ENCODE measurements at regions not wholly inside any gene's neighbourhood (a gene's known extent, or its start where the extent isn't known, plus 50 kb on each side); places are given as distances from the start of the nearest gene placed in this dataset.

DNA sequence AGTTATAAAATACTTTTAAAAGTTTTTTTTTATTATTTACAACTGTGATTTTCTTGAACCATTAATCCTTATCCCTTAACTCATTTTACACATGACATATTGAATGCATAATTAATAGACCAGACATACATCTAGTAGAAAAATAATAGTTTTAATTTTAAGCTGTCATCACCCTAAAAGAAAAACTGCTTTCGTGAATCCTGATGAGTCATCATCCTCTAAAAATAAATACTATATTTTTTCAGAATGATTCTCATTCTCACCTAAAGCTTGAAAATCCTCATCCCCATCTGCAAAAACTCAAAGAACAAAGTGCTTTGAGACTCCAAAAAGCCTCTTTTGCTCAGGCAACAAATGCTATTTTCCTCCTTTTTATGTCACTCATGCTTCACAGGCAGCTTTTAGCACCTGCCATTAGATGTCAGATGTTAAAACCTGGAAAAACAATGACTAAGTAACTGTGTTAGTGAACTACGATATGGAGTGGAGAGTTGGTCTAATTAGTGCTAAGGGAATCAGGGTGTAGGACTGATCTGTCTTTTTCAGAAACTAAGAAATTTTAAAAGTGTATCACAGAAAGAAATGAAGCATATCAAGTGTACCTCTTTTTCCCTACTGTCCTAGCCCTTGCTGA, 297.6 kb downstream of the TMX3 start:
- Histone ChIP-seq H3K4me1 (ENCODE audit: control insufficient read depth in 2 of 3, insufficient read depth in 2 of 3, low read depth in 1 of 3, low read length in 3 of 3) (no peaks in the 10 kb centered on the region), H3K27ac (ENCODE audit: low read depth in 2 of 2, low read length in 2 of 2) (no peak overlapping the region), H3K9me3 (ENCODE audit: control insufficient read depth in 2 of 3, insufficient read depth in 1 of 3, low read length in 3 of 3) (no peaks in the 10 kb centered on the region), H3K4me3 (ENCODE audit: low read length in 3 of 3) (no peak overlapping the region), H3K9ac (ENCODE audit: low read length in 3 of 3) (no peak overlapping the region), H3K27me3 (ENCODE audit: control insufficient read depth, insufficient read depth, low read length) (no peaks in the 10 kb centered on the region), H3K36me3 (ENCODE audit: control insufficient read depth in 2 of 3, insufficient read depth in 3 of 3, low read length in 3 of 3) (no peaks in the 10 kb centered on the region)
- DNase-seq (no peak), FAIRE-seq (no peak)
- TF ChIP-seq, protein P1, sequence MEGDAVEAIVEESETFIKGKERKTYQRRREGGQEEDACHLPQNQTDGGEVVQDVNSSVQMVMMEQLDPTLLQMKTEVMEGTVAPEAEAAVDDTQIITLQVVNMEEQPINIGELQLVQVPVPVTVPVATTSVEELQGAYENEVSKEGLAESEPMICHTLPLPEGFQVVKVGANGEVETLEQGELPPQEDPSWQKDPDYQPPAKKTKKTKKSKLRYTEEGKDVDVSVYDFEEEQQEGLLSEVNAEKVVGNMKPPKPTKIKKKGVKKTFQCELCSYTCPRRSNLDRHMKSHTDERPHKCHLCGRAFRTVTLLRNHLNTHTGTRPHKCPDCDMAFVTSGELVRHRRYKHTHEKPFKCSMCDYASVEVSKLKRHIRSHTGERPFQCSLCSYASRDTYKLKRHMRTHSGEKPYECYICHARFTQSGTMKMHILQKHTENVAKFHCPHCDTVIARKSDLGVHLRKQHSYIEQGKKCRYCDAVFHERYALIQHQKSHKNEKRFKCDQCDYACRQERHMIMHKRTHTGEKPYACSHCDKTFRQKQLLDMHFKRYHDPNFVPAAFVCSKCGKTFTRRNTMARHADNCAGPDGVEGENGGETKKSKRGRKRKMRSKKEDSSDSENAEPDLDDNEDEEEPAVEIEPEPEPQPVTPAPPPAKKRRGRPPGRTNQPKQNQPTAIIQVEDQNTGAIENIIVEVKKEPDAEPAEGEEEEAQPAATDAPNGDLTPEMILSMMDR (IDR thresholded peaks at IDR 0.05; ENCODE audit: borderline replicate concordance, extremely low read depth, insufficient read depth) = no peak
- intact Hi-C loops (cut with DNase I) = no loop called here

DNA sequence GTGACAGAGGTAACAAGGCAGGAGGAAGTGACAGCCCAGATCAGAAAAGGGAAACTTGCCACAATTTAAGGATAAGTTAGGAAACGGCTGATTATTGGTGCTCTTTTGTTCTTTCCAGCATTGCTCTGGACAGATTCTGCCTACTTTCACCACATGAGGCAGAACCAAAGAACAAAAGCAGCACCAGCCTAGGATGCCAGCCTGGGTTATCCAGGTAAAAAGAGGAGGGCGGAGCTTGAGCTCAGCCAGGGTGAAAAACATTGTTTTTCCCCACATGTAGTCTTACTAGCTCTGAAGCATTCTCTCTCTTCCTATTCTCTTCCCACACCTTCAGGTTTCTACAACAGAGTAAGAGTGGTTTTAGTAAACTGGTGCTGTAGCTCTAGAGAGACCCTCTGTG, 300.5 kb downstream of the TMX3 start:
- TF ChIP-seq, protein P1 (IDR thresholded peaks at IDR 0.05; ENCODE audit: borderline replicate concordance, extremely low read depth, insufficient read depth) = no peak
- Histone ChIP-seq H3K36me3 (ENCODE audit: control insufficient read depth in 2 of 3, insufficient read depth in 3 of 3, low read length in 3 of 3) (no peaks in the 10 kb centered on the region), H3K9me3 (ENCODE audit: control insufficient read depth in 2 of 3, insufficient read depth in 1 of 3, low read length in 3 of 3) (no peaks in the 10 kb centered on the region), H3K27me3 (ENCODE audit: control insufficient read depth, insufficient read depth, low read length) (no peaks in the 10 kb centered on the region), H3K9ac (ENCODE audit: low read length in 3 of 3) (no peak overlapping the region), H3K4me1 (ENCODE audit: control insufficient read depth in 2 of 3, insufficient read depth in 2 of 3, low read depth in 1 of 3, low read length in 3 of 3) (no peaks in the 10 kb centered on the region), H3K27ac (ENCODE audit: low read depth in 2 of 2, low read length in 2 of 2) (no peak overlapping the region), H3K4me3 (ENCODE audit: low read length in 3 of 3) (no peak overlapping the region)
- intact Hi-C loops (cut with DNase I) = no loop called here
- FAIRE-seq (no peak), DNase-seq (no peak)

DNA sequence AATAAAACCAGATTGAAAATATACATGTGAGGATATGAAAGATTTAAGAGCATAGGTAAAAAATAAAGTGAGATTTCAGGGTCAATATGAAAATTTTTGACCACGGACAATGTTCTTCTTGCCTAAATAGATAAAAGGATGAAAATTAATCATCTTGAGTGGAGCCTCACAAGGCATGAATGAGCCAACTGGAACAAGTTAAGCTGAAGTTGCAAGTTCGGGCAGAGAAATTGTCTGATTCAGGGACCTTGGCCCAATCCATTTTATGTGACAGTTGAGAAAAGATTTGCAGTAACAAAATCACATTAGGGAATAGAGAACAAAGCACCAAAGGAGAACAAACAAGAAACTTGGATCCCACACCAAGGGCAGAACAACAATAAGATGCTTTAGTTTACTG, 305.3 kb downstream of the TMX3 start:
- Histone ChIP-seq H3K4me1 (ENCODE audit: control insufficient read depth in 2 of 3, insufficient read depth in 2 of 3, low read depth in 1 of 3, low read length in 3 of 3) (no peaks in the 10 kb centered on the region), H3K27ac (ENCODE audit: low read depth in 2 of 2, low read length in 2 of 2) (no peak overlapping the region), H3K27me3 (ENCODE audit: control insufficient read depth, insufficient read depth, low read length) (no peaks in the 10 kb centered on the region), H3K9me3 (ENCODE audit: control insufficient read depth in 2 of 3, insufficient read depth in 1 of 3, low read length in 3 of 3) (no peaks in the 10 kb centered on the region), H3K9ac (ENCODE audit: low read length in 3 of 3) (no peak overlapping the region), H3K36me3 (ENCODE audit: control insufficient read depth in 2 of 3, insufficient read depth in 3 of 3, low read length in 3 of 3) (no peaks in the 10 kb centered on the region), H3K4me3 (ENCODE audit: low read length in 3 of 3) (no peak overlapping the region)
- intact Hi-C loops (cut with DNase I) = no loop called here
- DNase-seq = no peak
- FAIRE-seq = no peak
- TF ChIP-seq, protein P1 (IDR thresholded peaks at IDR 0.05; ENCODE audit: borderline replicate concordance, extremely low read depth, insufficient read depth) = no peak

DNA sequence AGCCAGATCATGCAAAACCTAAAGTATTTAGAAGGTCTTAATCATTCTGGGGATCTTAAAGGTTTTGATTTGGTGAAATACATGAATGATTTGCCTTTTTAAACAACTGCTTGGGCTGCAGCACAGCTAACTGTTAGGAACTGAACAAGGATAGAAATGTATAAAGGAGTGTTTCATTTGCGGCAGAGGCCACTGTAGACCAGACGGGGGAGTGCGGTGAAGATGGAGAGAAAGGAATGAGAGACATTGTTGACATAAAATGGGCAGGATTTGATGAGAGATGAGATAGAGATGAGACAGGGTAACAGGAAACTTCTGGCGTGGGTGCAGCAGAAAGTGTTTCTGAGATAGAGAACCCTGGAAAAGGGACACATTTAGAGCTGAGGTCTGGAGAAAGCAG, 308.1 kb downstream of the TMX3 start:
- FAIRE-seq (no peak), DNase-seq (no peak)
- no peaks in the 10 kb centered on the region for H3K27me3 ChIP-seq (ENCODE audit: control insufficient read depth, insufficient read depth, low read length)
- no peak overlapping the region for H3K9ac ChIP-seq (ENCODE audit: low read length in 3 of 3)
- H3K4me3 ChIP-seq (ENCODE audit: low read length in 3 of 3) = no peak overlapping the region
- intact Hi-C loops (cut with DNase I) = no loop called here
- TF ChIP-seq, protein P1 (IDR thresholded peaks at IDR 0.05; ENCODE audit: borderline replicate concordance, extremely low read depth, insufficient read depth) = no peak
- H3K4me1 ChIP-seq (ENCODE audit: control insufficient read depth in 2 of 3, insufficient read depth in 2 of 3, low read depth in 1 of 3, low read length in 3 of 3) = no peaks in the 10 kb centered on the region
- H3K9me3 ChIP-seq (ENCODE audit: control insufficient read depth in 2 of 3, insufficient read depth in 1 of 3, low read length in 3 of 3) = no peaks in the 10 kb centered on the region
- H3K27ac ChIP-seq (ENCODE audit: low read depth in 2 of 2, low read length in 2 of 2) = no peak overlapping the region
- no peaks in the 10 kb centered on the region for H3K36me3 ChIP-seq (ENCODE audit: control insufficient read depth in 2 of 3, insufficient read depth in 3 of 3, low read length in 3 of 3)
